Fibroblast of mammary gland (primary cell): ENCODE measurements at regions not wholly inside any gene's neighbourhood (a gene's known extent, or its start where the extent isn't known, plus 50 kb on each side); places are given as distances from the start of the nearest gene placed in this dataset.
A peak's percentile ranks its signal among the peaks of the same experiment; 100 is the strongest.

ENCODE experiments used
- DNase-seq: peaks from one replicate; pipeline ENCODE4 v3.0.0-alpha.2; 2010; ENCODE audit warnings: low read depth
- H3K4me3 ChIP-seq: 2 replicates; pipeline ENCODE4 v1.5.1; 2011; ENCODE audit warnings: low read depth, mild to moderate bottlenecking, low read length, moderate library complexity; ENCODE audit not compliant: control insufficient read depth
- CTCF ChIP-seq: conservative IDR thresholded peaks from 2 replicates; pipeline ENCODE4 v1.5.1; 2011; ENCODE audit warnings: low read depth, low read length, inconsistent platforms; ENCODE audit not compliant: control insufficient read depth, insufficient read depth

GRCh38 chr10:58990693-58991092 is 185.8 kb upstream of the PHYHIPL start:
- H3K4me3 ChIP-seq: no peak overlapping the region
- no peak for TF ChIP-seq CTCF
- DNase-seq: no peak

GRCh38 chr10:58991856-58992255 is 184.6 kb upstream of the PHYHIPL start:
- no peak for TF ChIP-seq CTCF
- H3K4me3 ChIP-seq: no peak overlapping the region
- DNase-seq: no peak

GRCh38 chr10:58992830-58993460 is 183.5 kb upstream of the PHYHIPL start:
- no peak for TF ChIP-seq CTCF
- H3K4me3 ChIP-seq: no peak overlapping the region
- DNase-seq: no peak

- DNase-seq: no peak
- no peak for TF ChIP-seq CTCF
- no peak overlapping the region for H3K4me3 ChIP-seq
Measured at GRCh38 chr10:58993480-58994221, 182.8 kb upstream of the PHYHIPL start.

GRCh38 chr10:58994226-58995057 is 182.0 kb upstream of the PHYHIPL start:
- DNase-seq: peak; percentile 15
- no peak overlapping the region for H3K4me3 ChIP-seq
- TF ChIP-seq CTCF: no peak

GRCh38 chr10:58995058-58995596 is 181.3 kb upstream of the PHYHIPL start:
- DNase-seq: no peak
- TF ChIP-seq CTCF: no peak
- H3K4me3 ChIP-seq: no peak overlapping the region
